NOMO-1 (cell line): ENCODE measurements at regions not wholly inside any gene's neighbourhood (a gene's known extent, or its start where the extent isn't known, plus 50 kb on each side); places are given as distances from the start of the nearest gene placed in this dataset.
A peak's percentile ranks its signal among the peaks of the same experiment; 100 is the strongest.

Source experiments
- DNase-seq, 2 experiments: peaks; one replicate each; lab custom pipeline; 2025; ENCODE audit not compliant: unreplicated experiment in 2 of 2; lab: John Stamatoyannopoulos, UW

DNA sequence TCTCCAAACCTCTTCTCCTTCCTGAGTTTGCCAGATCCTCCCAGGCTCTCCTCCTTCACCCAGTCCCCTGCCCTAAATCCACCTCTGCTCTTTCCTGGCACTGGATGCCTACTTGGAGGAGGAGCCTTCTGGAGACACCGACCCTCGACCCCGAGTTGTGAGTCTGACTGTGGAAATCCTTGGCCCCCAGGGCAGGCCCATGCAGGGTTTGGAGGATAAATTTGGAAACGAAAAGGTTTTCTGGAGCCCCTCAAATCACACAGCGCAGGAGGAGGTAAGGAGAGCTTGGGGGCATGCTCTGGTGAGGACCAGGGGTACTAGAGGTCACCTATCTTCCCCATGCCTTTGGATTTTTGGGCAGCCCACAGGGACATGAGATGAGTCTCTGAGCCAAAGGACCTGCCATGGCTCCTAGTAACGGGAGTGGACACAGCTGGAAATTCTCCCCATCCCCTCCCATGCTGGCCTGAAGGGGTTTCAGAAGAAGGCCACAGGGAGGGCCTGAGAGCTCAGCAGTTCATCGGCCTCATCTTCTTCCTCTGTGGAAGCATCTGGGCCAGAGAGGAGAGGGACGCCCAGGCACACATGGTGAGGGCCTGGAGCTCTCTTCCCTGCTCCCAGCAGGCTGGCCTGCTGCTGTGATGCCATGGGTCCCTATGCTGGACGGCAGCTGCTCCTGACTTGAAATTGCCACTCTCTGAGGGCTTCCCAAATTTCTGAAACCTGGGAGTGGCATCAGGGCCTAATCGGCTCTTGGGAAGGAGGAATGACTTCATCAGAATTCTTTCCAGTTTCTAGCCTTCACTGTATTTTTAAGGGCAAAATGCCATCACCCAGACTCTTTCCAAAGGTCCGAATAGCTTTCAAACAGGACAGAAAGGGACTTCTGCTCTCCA is 68.6 kb upstream of the ITGA11 start:
- no peak for DNase-seq

GRCh38 chr15:68501259-68501591 is 69.3 kb upstream of the ITGA11 start:
- DNase-seq = no peak

GRCh38 chr15:68501616-68502015 is 69.7 kb upstream of the ITGA11 start:
- DNase-seq = no peak

- no peak for DNase-seq
These were observed 70.5 kb upstream of the ITGA11 start for GRCh38 chr15:68502398-68502901.

DNA sequence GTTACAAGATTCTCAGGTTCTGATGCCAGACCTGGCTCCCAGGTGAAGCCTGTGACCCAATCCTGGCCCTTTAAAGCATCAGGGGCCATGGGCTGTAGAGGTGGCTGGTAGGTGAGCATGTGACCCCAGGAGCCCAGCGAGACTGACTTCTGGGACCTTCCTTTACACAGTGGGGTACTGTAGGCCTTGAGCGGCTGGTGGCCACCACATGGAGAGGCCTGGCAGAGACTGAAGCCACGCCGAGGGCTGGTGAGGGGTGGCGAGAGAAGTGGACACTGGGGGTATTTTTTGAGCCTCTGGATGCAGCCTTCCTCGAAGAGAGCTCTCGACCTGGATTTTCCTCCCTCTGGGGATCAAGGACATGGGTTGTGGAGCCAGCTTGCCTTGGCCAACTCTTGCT is 71.2 kb upstream of the ITGA11 start:
- DNase-seq = no peak

GRCh38 chr15:68503791-68504680 is 72.1 kb upstream of the ITGA11 start:
- no peak for DNase-seq

GRCh38 chr15:68504681-68505170 is 72.8 kb upstream of the ITGA11 start:
- no peak for DNase-seq

GRCh38 chr15:68506071-68506470 is 72.7 kb upstream of the CORO2B start:
- DNase-seq = no peak

GRCh38 chr15:68507447-68507846 is 71.3 kb upstream of the CORO2B start:
- no peak for DNase-seq

DNA sequence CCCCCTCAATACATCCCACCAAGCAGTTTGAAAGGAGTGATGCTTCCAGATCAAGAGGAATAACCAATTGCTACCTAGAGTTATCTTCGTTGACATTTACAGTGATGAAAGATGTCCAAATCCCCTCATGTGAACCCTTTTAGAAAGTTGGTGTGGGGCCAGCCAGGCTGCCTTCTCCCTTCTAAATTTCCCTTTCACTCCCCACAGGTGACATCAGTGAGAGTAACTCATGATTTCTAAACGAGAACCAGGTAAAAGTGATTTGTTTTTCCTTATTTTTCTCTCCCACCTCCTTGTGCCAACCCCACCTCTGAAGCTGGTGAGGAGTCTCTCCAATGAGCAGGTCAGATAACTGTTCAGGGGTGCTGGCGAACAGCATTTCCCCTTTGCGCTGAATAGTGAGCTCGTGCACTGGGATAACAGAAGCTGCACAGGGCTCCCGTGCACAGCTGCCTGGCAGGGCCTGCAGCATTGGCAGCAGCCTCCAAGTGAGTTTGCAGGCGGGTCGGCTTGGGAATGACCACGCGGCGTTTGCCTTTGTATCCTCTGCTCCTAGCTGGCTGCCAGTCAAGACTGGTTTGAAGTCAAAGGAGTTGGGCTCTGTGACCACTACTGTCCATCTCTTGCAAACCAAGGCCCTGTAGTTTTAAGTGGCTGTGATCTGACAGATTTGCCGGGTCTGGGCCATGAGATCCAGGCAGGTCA is 70.2 kb upstream of the CORO2B start:
- DNase-seq = no peak

DNA sequence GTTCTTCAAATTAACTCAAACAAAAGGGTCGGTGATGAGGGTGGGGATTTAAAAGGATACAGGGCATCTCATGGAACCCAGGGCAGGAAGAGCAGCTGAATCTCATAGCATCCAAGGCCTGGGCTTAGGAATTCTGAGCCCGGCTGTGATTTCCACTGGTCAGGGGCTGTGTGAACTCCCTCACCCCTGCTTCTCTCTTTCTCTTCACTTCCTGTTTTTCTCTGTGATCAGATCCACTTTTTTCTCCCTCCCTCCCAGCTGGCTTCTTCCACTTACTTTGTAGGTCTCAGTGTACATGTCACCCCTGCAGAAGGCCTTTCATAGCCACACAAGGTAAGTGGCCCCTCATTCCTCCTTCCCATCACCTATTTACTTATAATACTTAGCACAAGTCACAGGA is 68.2 kb upstream of the CORO2B start:
- DNase-seq = peak in 1 of 2 experiments; percentile 4

GRCh38 chr15:68511073-68511991 is 67.5 kb upstream of the CORO2B start:
- DNase-seq = no peak

GRCh38 chr15:68512052-68512451 is 66.7 kb upstream of the CORO2B start:
- DNase-seq = no peak

DNA sequence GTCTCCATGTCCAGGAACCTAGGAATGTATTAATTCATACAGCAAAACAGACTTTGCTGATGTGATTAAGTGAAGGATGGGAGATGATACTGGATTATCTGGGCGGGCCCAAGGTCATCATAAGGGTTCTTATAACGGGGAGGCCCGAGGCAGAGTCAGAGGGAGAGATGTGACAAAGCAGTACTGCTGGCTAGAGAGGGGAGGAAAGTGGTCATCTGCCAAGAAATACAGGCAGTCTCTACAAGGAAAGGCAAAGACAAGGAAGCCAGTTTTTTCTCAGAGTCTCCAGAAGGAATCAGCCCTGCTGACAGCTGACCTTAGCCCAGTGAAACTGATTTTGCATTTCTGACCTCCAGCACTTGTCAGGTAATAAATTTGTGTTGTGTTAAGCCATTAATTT is 66.2 kb upstream of the CORO2B start:
- no peak for DNase-seq

GRCh38 chr15:68515371-68516095 is 63.3 kb upstream of the CORO2B start:
- DNase-seq = no peak

DNA sequence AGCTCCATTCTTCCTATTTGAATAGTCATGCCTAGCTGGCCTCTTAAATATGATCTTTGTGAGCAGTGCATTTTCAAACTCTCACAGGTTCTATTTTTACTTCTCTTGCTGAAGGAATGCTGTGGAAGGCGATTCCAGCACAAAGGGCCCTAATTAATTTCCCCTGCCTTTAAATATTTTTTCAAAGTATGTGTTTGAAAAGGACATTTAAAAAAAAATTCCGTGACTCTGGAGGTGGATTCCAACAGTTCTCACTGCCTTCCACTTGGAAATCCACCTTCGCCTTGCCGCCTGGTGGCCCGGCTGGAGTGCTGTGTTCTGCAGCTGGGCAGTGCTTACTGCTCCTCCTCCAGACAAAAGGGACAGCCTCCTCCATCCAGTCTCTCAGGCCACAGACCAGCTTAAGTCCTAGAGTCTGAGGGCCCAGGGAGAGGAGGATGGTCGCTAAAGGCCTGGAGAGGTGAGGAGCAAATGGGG is 61.5 kb upstream of the CORO2B start:
- DNase-seq = no peak

DNA sequence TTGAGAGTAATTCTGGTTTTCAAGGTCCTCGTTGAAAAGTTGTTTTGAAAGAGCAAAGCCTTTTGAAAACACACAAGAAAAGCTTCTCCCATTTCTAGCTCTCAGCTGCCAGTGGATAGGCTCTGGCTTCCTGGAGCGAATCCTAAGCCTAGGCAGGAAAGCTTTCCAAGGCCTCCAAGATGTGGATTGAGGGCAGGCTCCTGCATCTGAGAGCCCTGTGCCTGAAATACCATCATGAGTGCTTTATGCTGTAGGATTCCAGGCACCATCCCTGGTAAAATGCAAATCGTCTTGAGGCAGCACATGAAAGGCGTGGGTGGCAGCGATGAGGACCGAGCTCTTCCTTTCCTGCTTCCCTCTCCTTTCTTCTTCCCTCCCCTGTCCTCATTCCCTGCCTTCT is 60.7 kb upstream of the CORO2B start:
- DNase-seq = no peak

DNA sequence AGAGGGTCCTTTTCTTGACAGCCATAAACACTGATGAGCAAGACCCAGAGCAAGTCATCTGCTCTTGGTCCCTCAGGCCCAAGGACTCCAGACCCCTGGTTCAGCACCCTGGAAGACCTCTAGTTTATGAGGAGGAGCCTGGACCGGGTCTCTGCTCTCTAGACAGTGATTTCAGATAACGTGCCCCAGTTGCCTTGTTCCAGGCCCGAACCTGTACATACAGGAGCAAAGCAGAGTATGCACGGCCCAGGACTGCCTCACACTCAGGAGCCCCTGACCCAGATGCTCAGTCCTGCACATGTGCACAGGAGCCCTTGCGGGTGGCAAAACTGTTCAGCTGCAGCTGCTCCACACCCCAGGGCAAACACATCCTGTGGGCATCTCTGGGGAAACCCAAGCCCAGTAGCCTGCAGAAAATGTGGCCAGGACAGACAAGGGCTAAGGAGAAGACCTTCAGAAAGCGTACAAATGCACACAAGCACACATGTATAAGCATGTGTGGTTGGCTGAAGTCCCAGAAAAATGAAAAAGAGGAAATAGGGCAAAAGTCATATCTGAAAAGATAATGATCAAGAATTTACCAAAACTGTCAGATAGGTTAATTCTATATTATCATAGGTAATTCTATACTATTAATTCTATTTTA is 59.9 kb upstream of the CORO2B start:
- peak in 1 of 2 experiments; percentile 14 for DNase-seq
